ENCODE measurements at regions not wholly inside any gene's neighbourhood (a gene's known extent, or its start where the extent isn't known, plus 50 kb on each side); places are given as distances from the start of the nearest gene placed in this dataset.

DNA sequence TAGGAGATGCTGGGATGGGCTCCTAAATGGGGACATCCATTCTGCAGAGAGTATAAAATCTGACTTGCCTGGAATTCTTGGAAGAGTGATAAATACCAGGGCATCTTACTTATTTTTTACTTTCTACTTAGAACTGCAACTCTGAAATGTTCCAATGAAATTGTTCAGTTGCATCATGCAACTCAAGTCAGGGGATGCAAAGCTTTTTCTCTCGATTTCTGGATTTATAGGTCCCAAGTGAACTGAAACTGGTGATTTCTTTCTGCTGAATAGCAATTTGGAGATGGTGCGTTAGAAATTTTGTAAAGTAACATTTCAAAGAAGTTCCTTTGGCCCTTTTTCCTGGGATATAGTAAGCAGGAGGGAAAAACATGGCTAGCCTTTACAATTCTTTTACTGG is 238.4 kb upstream of the CD180 start:
- DNase-seq, result no peak

DNA sequence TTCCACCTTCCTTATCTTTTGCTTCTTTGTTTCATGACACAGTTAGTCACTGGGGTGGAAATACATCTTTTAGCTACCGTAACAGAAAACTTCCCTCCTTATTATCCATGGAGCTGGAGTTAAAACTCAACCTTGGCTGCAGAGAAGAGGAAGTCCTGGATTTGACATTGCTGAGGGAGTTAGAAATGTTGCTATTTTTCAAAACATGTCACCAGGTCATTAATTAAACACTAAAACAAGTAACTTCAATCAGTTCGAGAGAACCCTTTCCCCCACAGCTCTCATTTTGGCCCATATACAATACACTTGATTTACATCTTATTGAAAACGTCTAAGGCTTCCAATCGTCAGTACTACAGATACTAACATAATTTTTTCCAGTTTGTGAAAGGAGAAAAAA is 237.9 kb upstream of the CD180 start:
- no peak for DNase-seq

DNA sequence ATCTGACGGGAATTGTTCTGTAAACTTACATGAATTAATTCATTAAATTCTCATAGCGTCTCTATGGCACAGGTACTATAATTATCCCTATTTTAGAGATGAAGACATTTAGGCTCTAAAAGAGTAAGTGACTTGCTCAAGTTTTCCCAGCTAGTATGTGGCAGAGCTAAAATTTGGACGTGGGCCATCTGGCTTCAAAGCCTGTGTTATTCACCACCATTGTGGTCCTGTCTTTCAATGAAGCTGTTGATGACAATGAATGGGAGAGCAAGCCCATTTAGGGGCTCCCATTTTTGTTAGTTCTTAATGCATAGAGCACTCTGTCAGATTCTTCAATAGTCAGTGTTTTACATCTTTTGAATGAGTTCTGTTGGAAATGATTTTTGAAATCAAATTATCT is 236.0 kb upstream of the CD180 start:
- DNase-seq, result no peak

DNA sequence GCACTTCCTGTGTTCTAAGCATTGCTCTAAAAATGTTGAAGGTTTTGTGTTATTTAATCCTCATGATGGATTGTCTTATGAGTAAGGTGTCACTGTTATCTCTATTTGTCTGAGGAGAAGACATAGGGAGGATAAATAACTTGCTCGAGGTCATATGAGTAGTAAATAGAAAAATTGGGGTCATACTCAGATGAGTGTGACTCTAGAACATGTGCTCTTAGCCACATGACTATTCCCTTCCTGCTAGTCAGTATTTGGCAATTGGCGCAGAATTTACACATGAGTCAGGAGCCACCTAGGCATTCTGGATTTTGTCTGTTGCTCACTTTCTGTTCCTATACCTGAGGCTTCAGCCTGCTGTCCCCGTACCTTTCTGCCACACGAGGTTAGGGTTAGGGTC is 234.6 kb upstream of the CD180 start:
- no peak for DNase-seq

DNA sequence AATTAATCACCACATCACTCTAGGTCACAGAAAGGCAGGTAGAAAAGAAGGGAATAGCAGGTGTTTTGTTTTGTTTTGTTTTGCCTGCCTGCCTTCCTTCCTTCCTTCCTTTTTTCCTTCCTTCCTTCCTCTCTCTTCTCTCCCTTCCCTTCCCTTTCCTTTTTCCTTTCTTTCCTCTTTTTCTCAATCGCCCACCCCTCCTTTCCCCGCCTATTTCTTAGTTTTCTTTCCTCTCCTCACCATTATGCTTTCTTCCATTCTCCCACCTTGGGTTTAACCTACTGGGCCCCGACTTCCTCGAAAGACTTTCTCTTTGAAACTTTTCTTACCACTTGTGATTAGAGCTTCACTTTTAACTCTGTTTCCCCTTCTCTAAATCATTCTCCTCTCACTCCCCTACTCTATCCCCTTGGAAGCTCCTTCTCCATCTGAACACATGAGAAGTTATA is 231.3 kb upstream of the CD180 start:
- no peak for DNase-seq

DNA sequence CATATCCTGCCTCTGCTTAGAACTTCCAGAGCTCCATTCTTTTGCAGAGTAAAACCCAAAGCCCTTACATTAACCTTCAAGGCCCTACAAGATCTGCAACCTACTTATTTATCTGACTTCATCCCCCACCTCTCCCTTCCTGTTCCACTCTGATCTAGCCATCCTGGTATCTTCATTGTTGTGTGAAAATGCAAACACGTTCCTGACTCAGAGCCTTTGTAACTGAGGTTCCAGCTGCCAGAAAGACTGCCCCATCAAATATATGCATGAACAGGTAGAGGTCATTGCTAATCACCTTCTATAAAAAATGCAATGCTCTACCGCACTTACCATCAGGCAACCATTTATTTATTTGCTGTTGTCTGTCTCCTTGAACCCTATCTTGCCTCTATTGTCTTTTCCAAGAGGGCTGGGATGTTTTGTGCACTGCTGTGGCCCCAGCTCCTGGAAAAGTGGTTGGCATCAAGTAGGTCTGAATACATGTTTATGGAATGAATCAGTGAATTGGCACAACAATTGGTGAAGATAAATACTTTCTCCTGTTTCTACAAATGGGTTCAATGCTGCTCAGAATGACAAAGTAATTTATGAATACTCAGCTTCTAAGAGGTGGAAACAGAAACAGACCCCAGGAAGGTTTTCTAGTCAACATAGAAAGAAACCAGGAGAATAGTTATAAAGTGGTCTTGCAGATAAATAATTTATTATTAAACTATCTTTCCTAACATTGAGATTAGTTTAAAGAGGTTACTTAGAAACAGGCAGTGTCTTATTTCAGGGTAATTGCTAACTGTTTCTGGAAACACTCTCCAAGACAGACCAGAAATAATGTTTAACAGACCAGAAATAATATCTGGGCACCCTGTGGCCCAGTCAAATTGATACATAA is 230.6 kb upstream of the CD180 start:
- no peak for DNase-seq

DNA sequence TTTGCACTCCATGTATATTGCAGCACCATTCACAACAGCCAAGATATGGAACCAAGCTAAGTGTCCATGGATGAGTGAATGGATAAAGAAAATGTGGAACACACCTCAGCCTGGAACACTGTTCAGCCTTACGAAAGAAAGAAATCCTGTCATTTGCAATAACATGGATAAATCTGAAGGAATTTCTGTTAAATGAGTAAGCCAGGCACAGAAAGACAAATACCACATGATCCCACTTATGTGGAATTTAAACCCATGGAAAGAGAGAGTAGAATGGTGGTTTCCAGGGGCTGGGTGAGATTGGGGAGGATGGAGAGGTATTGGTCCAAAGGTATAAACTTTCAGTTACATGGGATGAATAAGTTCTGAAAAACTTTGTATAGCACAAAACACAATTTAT is 228.9 kb upstream of the CD180 start:
- no peak for DNase-seq

DNA sequence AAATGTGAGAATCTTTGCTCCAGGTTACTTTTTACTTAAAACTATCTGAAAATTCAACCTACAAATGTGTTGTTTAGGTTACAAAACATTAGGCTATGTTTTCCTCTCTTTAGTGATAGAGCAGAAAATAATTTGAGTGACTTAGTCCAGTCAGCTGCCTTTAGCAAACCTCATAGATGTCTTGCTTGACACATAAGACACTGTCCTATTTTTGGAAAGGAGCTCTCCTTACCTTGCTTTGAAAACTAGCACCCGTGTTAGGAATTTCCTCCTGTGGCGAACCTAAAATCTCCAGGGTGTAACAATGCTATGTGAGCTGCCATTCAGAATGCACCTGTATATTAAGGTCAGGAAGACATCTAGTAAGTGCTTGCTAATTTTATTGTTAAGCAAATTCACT is 221.2 kb upstream of the CD180 start:
- DNase-seq, result no peak

DNA sequence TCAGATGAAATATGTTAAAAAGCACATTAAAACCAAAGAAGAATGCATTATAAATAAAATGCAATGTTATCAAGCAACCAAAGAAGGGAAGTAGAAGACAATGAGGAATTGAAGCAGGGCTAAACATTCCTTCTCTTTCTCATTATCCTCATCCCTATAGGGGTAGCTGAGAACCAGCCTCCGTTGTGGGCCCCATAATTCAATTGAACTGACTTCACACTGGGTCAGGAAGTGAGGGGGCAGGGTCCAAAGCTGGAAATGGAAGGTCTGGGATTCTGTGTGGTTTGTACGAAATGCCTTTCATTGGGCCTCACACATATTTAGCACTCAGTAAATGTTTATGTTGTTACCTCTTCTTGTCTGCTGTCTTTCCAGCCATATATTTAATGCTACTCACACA is 220.4 kb upstream of the CD180 start:
- DNase-seq, result no peak

DNA sequence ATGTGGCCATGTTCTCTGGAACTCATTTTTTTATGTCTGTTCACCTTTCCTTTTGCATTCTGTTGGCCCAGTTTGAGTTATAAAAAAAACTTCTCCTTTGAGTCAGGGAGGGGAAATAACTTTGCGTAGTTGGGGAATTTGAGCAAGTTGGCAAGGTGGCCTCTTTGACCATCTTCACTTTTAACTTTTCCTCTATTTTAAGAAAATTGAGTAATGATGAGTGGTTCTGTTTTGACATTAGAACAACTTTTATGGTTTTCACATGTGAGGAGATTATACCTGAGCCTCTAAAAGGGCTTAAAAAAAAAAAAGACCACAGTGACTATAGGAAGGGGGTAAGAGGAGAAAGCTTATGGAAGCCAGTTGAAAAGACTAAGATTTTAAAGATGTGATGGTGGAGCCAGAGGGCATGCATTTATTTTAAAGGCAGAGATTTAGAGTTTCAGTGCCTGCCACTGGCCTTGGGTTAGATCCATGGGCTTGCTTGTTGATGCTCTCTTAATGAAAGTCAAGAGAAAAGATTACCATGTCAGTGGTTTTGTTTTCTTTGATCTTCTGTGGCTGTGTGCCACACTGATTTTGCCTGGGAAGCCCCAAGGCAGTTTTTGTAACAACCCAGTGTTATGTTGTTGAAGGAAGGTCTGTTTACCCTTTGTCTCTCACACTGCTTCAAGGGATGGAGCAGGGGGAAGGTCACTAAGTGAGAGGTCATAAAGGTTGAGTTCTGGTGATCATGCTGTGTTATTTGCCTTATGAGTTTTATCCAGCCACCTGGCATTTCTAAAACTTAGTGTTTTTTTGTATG is 219.7 kb upstream of the CD180 start:
- no peak for DNase-seq

DNA sequence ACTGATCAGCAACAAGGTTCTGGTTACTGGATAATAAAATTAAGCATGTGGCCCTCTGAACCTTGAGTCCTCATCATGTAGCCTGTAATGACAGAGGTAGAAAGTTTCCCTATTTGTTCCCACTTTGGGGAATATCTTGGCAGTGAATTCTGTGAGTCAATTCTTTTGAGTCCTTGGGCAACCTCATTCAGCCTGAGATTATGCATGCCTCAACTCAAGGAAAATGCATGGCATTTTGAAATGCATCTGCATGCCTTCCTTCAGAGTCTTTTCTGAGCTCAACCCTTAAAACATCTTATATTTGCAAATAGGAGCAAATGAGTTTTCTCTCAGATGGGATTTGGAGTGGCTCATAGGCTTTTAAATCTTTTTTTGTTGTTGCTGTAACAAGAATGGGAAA is 218.1 kb upstream of the CD180 start:
- no peak for DNase-seq

DNA sequence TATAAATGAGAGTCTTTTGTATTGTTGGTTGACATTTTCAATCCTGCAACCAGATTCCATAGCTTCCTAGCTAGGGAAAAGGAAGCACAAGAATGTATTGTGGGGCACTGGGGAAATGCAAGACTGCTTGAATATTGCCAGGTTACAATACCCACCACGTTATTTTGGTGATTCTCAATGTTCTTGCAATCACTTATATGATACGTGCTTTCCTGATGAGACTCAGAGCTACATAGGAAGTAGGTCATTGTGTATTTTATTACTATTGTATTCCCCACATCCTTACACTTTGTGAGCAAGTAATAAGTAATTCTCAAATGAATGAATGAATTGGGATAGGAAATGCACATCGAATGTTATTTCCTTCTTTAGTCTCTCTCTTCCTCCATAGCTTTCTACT is 217.1 kb upstream of the CD180 start:
- DNase-seq, result no peak

DNA sequence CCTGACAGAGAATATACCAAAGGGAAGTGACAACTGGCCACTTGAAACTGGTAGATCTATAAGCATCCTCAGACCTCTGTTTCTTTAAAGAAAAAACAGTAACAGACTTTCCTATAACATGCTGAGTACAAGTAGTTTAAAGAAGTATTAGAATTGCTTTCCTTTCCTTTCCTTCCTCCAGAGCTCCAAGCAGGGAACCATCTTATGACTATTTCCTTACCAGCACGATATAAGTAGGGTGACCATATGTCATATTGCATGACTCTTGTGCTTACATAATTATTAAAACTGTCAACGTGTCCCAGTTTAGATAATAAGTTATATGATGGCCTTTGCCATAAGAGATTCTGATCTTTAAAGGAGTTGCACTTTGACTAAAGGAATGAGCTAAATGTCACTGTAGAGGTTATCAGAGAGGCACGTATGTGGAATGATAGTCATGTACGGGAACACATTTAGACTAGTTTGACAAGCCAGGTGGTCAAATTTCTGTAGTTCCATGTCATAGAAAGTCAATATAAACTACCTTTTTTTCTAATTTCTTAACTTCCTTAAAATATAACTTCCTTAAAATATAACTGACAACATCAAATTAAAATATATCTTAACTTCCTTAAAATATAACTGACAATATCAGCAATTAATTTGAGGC is 212.7 kb upstream of the CD180 start:
- no peak for DNase-seq

DNA sequence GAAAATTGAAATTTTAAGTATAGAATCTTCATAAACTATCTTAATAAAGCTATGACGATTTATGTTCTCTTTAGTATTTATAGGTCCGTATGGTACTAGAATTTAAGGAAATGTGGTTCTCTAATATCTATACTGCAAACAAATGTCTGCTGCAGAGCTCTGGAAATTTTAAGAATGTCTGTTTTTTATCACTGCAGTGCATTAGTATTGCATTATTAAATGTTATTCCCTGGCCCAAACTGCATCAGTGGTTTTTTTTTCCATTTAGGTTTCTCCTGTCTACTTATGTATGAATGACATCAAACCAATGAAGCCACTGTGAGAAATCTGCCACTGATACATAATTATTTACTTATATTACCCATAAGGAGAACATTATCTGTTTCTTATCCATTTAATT is 211.4 kb upstream of the CD180 start:
- no peak for DNase-seq

DNA sequence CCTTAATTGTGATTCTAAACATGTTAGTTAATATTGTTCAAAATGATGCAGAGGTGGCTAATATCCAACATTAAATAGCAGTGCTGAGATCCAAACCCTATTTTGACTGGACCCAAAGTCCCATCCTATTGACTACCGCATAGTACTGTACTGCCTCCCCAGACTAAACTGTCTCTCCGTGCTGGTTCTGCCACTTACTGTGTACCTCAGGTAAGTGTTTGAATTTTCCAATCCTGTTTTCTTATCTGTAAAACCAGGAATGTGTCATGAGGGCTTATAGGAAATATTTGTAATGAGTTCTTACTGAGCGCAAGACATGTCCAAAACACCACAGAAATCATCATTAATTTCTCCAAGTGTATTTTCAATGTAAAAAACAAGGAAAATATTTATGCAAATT is 209.2 kb upstream of the CD180 start:
- no peak for DNase-seq

DNA sequence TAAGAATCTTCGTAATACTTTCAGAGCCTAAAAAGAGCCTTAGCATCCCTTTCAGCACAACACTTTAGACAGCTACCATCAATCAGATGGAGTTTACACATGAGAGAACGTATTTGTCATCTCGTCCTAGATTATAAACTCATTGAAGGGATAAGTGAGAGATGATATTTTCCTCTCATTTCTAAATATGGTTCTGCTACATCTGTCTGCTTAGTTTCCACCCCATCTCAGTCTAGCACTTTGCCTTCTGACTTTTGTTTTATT is 208.4 kb upstream of the CD180 start:
- no peak for DNase-seq

DNA sequence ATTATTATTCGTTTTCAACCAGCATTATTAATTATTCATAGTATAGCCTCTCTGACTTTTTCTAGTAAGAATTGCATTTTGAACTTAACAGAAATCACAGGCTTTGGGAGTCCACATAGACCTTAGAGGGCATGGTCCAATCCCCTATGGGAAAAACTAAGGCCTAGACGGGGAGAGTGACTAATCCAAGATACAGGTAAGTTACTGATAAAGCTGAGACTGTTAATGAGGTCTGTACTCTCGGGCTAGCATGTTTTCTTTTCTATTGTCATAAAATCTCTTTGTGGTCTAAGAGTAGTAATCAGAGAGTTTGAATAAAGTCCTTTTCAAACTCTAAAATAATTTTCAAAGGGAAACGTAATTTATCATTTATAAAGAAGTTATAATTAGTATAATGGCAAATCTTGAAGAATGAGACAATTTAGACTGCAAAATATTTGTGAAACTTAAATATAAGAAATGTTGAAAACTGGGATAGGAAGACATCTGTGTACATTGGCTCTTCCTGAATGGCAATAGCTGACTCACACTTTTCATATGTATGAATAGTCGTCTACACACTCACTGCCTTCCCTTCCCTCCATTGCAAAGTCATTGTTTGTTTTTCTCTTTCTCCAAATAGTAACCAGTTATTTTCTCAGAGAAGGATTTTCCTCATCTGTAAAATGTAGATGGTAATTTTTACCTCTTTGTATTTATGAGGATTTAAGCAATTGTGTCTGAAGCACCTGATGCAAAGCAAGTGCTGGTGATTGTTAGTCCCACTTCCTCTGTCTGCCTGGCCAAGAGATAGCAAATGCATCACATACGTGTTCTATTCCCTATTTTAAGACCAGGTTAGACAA is 207.9 kb upstream of the CD180 start:
- no peak for DNase-seq

DNA sequence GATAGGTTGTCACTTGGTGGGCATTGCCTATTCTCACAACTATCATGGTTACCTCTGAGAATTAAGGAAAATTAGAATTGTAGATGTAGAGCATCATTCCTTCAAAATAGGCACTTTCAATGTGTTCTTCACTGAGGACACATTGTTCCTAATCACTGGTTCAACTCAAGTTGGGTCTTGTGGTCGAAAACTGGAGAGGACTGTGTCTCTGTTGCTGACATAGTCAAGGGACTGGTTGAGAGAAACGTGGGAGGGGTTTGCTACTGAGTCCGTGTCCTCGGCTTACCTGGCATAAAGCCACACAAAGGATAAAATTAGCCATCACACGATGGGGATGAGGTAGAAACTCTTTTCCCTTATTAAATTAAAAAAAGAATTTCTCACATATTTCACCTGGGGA is 205.9 kb upstream of the CD180 start:
- no peak for DNase-seq

DNA sequence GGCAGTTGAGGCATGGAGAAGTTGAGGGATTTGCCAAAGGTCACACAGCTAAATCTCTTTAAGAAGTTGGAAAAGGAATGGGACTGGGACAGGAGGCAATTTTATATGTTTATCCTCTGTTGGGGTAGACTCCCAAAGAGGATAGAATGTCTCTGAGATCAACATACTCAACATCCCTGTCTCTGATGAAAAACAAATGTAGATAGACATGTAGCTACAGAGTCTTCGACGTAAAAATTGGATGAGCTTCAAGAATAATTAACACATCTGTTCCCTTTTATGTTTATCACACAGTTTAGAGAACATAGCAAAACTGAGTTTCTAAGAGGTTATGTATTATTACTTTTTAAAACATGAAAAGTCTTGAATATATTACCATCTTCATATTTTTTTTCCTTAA is 204.6 kb upstream of the CD180 start:
- no peak for DNase-seq

DNA sequence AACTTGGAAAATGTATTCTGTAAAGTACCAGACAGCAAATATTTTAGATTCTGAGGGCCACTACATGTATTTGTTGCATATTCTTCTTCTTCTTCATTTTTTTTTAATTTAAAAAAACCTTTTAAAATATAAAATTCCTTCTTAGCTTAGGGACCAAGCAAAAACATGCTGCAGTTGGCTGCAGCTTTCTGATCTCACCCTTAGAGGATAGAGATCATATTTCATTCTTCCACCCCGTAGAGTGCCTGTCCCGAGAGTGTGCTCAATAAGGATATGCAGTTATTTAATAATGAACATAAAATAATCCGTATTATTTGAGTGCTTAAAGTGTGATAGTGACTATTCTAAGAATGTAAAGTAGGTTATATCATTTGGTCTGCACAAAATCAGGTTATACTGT is 204.2 kb upstream of the CD180 start:
- DNase-seq, result no peak

DNA sequence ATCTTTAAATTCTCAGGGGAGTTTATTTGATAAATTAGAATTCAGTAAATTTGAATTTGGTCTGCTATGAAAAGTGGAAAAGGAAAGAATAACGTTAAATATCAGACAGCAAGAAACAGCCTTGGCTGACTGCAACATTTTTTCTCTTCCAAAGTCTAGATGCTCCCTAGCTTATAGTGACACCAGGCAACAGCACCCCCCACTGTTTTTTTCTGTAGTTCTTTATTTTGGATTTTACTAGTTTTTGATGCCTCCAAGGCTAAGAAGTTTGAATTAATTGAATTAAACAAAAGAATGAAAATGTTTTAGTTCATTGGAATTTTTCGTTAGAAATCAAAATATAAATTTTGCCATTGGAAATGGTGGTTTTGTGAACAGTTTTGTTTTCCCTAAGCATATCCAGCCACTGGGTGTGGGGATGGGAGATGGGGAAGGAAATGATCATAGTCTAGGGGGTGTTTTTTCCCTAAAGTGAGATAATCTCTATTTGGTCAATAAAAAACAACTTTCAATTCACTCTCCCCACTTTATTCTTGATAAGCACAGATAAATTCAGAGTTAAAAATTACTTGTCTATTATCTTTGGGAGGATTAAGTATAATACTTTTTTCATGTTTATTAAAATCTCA is 199.3 kb upstream of the CD180 start:
- DNase-seq, result no peak

DNA sequence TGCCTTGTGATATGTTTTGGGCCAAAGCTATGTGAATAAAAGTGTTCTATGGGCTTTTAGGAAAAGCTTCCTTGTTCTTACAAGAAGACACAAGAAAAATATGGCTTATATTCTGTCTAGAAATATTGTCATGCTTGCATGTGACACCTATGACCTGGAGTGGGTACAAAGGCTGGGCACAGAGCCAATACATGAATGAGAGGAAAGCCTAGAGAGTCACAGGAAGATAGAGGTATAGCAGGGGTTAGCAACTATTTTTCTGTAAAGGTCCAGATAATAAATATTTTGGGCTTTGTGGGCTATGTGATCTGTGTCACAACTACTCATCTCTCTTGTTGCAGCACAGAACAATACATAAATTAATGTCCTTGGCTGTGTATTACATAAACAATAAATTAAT is 196.6 kb upstream of the CD180 start:
- DNase-seq, result no peak

DNA sequence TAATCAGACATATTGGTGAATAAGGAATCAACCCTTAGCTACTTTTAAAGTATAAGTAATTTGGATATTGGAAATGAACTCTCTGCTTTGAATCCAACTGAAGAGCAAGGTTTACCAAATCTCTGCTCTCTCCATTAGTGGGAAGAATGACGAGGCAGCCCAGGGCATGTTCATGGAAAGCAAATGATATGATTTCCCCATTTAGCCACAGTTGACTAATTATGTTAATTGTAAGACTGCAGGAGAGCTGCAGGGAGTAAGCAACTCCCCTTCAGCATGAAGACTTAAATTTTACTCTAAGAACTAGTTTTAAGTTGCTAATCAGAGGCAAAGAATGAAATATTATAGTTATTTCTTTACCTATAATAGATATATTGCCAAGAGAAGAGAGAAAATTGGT is 194.3 kb upstream of the CD180 start:
- no peak for DNase-seq
